ENCODE measurements at regions not wholly inside any gene's neighbourhood (a gene's known extent, or its start where the extent isn't known, plus 50 kb on each side); places are given as distances from the start of the nearest gene placed in this dataset.

DNA sequence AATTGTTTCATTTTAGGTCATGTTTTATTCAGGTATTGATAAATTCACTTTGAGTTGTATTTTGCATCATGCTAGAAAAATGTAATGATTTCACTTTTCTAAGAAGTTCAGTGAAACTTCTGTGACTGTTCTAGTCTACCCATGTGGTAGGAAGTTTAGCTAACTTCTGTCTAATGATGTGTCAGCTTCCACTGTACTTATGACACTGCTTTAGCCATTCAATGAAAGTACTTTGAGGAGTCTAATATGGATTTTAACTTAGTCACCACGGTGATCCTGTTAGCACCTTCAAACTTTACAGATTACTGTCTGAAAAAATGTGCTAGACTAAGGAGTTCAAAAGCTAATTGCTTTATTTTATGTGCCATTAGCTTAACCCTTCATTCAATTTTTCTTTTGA is 1510.5 kb upstream of the CDH9 start:
- DNase-seq, result no peak

DNA sequence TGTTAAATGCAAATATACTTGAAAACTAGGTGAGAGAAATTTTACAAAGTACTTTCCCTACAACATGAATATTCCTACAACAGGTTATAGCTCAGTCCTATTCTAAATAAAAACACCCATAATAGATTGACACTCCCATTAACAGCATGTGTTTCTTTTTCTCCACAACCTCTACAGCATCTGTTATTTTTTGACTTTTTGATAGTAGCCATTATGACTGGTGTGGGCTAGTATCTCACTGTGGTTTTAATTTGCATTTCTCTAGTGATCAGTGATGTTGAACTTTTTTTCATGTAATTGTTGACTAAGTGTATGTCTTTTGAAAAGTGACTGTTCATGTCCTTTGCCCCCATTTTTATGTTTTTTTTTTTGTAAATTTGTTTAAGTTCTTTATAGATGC is 1506.1 kb upstream of the CDH9 start:
- DNase-seq, result no peak

DNA sequence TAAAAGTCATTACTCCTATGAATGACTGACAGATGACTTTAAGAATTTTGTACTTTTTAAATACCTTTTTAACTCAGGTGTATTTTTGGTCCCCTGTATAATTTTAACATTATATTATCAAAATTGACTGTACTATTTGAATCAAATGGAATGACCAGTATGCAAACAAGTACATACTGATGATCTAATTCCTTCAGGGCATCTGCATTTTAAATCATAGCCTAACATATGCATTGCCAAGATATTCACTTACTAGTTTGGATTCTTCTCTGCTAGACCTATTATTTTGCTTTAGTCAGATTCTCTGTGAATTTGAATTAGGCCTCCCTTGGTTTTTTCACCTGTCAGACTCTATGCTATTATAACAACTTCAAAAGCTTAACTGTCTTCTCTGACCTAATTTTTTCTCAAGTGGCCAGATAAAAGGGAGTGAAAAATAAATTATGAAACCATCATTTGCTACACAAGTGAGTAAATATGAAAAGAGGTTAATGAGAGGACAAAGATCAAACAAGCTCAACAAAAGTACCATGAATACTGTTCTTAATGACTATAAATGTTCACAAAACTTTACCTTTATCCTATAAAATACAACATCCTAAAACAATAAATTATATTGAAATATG is 1505.2 kb upstream of the CDH9 start:
- no peak for DNase-seq

DNA sequence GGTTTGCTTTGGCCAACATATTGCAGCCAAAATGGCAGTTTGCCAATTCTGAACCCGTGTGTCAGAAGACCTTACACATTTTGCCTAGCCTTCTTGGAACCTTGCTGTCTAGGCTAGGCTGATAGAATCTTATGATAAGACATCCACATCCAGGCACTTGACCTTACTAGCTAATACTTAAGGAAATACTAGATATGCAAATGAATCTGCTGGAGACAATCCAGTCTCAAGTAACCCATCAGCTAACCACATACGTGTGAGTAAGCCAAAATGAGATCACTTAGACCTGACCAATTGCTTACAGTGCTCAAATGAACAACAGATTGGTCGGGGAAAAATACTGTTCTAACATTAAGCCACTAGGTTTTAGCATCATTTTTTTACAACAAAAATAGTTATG is 1504.6 kb upstream of the CDH9 start:
- no peak for DNase-seq

DNA sequence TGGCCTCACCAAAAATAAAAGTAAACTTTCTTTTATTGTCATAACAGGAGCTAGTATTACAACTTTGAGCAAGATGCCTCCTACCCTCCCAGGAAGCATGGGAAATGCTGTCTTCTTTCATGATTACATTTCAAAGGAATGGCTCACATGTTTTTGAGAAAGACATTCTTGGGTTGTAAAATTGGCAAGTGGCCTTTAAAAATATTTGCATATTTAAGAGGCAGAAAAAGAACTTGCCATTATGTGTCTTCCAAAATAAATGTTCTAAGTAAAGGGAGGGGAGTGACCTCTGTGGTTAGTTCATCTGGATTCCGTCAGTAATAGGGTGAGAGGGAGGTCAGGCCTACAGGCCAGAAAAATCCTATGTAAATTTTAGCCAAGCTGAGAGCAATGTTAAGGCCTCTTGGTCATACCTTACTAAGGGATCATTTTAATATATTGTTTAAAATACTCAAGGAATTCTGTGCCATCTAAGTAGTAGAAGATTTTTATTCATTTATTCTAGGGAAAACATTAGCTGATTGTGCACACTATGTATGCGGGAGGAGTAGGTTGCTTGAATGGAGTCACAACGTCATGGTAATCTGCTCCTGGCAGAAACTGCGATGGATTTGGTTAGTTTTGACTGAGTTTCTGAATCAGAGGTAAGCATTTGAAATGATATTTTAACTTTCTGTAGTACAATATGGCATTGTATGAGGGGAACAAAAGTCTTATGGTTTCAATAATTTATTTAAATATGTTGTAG is 1485.7 kb upstream of the CDH9 start:
- DNase-seq, result no peak

DNA sequence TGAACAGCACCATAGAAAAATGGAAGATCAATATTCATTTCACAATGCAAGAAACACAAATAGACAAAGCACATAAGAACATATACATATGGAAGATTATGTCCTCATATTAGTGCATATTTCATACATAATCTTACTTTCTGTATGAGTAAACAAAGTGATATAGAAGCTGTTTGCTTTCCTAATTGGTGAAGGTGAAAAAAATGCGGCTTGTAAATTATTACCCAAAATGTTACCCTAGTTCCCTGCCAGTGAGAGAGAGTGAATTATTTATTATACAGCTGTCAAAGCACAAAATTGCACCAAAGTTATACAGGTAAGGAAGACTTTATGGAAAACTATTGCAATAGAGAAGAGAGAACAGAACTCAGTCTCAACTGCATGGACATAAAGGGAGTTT is 1485.0 kb upstream of the CDH9 start:
- DNase-seq, result no peak

DNA sequence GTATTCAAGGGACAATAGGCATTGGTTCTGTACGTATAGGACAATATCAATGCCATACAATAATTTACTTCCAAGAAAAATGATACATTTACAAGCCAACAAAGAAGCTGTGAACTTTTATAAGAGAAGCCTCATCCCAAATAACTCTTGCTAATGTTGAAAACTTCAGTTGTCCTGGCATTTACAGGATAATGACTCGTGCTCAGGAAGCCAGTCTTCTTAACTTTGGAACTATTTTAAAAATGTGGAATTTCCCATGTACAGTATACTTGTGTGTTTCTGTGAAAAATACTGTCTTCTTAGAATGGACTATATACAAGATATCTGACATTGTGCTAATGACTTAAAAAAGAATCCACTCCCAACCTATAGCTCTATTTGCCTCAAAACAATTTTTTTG is 1479.3 kb upstream of the CDH9 start:
- DNase-seq, result no peak

DNA sequence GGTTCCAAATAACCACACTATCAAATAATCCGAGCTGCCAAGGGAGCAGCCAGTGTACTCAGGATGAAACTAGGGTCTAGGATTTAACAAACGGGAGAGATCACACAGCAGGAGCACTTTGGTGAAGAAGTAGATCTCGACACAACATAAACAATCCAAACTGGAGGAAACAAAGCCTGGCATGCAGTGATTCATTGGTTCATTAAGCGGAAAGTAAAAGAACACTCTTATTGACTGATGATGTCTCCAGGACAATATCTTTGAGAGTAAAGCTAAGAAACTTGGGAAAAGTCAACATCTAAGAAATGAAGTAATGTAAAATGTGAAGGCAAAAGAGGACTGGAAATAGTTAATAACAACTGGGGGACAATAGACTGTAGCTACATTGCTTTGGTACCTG is 1478.3 kb upstream of the CDH9 start:
- DNase-seq, result no peak

DNA sequence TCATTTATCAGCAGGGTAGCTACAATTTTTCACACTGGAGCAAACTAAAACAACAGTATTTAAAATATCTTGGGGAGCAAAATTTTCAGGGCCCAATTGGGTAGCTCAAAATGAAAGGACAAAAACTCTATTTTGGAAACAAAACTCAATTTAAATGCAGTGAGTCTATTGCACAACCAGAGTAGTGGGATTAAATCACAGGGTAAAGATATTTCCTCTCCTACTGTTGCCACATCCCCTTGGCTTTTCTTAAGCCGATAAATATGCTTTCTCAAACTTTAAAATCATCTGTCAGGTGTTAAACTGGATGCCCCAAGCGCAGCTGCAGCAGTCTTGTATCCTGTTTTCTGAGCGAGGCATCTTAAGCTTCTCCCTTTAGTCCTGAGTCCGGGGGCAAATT is 1474.3 kb upstream of the CDH9 start:
- DNase-seq, result no peak

DNA sequence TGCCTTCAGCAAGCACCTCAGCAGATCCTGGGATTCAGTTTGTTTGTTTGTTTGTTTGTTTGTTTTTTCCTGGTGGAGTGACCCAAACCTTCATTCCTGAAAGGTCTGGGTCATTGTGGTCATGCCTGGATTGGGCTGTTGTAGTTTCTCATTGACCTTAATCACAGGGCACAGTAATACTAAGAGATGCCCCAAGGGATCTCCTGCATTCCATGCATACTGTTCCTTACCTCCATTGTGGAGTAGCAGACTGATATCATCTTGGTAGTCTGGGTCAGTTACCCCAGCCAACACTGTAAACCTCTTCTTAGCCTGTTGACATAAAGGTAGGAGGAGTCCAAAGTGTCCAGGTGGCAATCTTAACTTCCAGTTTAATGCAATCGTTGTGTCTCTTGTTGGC is 1466.7 kb upstream of the CDH9 start:
- no peak for DNase-seq

DNA sequence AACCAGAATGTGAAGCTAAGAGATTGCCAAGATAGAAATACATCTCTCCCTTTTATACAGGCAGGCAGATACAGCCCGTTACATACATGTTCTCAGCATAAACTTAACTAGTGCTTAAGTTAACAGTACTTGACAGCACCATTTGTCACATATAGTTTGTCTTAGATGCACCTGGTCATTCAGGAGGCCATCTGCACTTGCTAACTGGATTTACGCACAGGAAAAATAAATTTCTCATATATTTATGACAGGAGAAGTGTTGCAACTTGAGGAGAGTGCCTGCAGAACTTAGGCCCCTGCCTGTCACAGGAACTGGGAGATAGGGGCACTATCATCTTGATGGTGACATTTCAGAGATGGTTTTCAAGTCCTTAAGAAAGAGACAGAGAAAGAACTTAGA is 1462.1 kb upstream of the CDH9 start:
- no peak for DNase-seq

DNA sequence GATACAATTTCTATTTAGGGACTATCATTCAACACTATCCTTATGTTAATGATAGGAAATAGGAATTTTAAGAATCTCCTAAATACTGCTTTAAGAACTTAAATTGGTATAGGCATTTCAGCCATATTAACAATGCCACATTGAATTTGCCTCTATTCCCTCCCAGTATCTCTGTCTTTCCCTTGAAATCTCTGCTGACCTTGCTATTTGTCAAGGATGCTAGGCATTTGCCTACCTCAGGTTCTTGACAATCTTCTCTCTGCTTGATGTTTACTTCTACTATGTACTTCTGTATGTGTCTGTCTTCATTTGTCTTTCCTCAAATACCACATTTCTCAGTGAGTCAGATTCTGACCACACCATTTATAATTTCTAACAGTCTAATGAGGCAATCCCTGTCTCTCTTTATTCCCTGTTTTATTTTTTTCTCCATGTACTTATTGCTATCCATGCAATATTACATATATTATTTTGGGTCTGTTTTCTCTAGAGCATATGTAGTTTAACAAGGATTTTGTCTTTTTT is 1461.4 kb upstream of the CDH9 start:
- DNase-seq, result no peak

DNA sequence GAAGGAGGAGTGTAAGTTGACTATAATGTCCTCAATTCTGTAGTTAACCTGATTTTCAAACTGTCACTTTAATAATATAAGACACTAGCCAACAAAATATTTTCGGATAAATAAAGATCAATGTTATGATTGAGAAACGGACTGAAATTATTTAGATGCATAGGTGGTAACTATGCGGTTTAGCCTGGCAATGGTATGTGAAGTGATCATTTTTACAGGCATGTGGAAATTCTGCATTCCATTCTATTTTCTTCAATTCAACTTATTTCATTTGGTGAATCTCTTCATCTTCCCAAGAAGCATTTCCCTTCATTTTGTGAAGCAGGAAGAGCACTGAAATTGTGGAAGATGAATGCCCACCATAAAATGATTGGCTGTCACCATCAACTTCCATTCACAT is 1457.5 kb upstream of the CDH9 start:
- DNase-seq, result no peak

DNA sequence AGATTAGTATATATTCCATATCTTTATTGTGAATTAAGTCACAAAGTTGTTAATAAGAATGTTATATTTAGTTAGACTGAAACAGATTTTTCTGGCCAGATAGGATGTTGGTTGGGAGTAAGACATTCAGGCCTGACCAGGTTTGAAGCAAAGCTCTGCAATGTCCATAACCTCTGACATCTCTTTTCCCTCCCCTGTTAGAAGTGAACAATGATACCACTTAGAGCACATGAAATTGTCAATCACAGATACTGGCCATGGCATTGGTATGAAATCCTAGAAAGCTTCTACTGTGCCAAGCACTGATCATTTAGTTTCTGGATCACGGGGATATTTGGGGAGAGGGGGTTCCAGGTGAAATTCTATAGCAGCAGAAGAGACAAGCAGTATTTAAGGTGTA is 1455.1 kb upstream of the CDH9 start:
- DNase-seq, result no peak

DNA sequence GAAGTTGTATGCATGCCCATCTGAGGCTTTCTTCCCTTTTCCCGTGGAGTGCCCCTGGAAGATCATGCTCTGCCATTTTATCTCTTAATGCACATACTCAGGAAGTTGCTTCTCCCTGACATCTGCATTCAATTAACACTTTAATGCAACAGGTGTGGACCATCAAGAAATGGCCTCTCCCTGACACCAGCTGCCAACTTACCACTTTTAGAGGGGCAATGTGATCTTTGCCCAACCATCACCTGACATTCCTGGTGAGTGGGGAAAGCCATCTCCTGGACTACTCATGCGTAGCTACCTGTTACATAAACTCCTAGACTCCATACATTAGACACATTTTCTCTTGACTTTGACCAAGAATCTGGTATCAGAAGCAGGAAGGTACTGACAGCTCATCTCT is 1450.4 kb upstream of the CDH9 start:
- no peak for DNase-seq

DNA sequence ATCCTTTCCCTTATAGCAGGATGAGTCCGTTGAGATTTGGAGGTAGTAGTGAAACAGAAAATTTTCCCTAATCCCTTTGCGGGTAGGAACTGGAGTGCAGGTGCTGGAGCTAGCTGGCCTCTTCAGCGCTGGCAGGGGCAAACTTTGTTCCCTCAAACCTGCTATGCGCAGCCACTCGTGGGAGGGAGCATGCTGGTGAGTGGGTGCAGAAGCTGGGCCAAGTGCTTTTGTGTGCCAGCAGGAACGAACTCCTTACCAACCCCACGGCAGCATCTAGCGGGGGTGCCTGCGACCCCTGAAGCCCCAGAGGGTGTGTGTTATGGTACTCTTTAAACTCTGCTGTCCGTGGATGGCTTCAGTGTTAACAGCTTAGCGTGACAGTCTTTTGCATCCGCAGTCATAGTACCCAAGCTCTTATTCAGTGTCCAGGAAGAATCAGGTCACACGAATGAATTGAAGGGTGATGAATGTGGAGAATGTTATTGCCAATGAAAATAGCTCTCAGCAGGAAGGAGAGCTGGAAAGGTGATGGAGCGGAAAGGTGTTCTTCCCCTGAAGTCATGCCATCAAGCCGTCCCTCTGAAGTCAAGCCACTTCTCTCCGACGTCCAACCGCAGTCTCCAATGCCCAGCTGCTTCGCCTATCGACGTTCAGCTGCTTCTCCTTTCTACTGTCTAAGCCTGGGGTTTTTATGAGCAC is 1445.1 kb upstream of the CDH9 start:
- no peak for DNase-seq

DNA sequence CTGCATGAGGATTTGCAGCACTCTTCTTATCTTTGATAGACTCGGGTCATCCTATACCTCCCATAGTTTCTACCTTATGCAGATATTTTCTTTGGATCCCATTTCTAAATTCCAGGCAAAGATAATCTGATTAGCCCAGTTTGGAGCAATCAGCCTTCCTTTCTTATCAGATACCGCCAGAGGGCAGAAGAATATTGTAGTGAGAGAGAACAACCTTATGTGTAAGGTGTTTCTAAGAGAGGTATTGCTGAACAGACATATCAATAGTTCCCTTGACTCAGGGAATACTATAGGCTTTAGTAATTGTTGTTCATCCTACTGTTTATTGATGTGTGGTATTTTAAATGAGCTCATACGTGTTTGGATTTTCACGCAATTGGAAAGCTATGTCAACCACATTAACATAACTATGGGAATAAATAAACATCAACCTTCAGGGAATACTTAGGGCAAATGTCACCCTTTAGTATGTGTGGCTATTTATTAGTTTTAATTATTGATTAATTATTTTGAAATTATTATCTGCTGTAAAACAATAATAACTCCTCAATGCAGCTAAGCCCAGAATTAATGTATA is 1435.2 kb upstream of the CDH9 start:
- DNase-seq, result no peak

DNA sequence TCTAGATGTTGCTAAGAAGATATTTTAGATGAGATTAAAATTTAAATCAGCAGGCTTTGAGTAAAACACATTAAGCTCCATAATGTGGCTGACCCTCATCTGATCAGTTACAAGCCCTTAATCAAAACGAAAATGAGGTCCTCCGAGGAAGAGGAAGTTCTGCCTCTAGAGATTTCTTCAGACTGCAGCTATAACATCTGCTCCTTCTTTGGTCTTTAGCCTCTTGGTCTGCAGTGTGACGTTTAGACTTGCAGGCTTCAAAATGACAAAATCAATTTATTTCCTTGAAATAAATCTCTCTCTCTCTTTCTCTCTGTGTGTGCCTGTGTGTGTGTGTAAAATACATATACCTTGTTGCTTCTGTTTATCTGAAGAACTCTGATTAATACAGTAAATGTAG is 1429.8 kb upstream of the CDH9 start:
- DNase-seq, result no peak

DNA sequence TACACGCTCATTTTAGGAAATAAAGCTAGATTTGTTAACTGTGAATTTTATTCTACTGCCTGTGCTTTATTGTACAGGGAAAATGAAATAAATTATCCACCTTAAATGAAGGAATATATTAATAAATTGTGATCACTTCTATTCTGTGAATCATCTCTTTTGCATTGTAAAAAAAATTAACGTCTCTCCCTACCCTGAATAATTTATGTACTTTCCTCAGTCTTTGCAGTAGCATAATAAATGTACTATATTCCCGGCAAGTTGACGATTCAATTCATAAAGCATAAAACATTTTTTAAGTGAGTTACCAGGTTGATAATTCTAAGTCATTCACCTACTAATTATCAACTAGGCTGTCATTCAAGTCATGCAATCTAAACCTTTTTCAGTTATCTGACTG is 1425.3 kb upstream of the CDH9 start:
- DNase-seq, result no peak

DNA sequence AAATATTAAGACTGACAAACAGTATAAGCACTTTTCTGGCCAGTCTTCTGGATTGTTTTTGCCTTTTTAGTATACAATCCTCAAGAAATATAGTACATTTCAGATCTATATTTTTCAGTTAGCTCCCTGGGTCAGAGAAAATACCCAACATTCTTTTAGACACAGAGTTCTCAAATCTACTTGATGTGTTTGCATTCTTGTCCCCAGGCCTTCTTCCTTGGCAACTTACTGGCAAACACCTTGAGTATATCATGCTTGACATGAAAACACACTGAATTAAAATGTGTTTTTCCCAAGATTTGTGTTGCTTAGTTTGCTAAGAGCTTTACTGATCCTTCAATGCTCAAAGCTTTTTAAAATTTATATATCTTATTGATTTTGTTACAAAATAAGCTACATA is 1413.1 kb upstream of the CDH9 start:
- DNase-seq, result no peak

DNA sequence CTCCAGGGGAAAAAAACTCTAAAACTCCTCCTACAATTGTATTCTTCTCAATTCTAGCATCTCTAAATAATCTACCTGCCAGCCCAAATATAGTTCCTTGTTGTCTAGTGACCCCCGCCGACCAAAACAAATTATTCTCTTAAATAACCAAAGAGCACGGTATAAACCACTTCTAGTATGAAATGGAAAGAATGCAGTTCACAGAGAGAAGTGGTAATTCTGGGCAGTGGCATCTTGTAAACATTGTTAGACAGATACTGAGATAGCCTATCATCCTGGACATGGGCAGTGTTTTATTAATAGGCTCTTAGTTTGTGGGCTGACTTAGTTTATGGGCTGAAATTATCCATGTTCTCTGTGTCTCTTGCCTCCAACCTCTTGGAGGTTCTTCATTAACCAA is 1412.6 kb upstream of the CDH9 start:
- DNase-seq, result no peak

DNA sequence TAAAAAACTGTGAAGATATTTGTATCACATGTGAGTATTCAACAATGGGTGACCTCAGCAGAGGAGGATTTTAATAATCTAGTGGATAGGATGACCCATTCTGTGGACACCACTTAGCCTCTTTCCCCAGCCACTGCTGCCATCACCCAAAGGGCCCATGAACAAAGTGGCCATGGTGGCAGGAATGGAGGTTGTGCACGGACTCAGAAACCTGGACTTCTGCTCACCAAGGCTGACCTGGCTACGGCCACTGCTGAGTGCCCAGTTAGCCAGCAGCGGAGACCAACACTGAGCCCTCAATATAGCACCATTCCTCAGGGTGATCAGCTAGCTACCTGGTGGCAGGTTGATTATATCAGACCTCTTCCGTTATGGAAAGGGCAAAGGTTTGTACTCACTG is 1410.4 kb upstream of the CDH9 start:
- no peak for DNase-seq

DNA sequence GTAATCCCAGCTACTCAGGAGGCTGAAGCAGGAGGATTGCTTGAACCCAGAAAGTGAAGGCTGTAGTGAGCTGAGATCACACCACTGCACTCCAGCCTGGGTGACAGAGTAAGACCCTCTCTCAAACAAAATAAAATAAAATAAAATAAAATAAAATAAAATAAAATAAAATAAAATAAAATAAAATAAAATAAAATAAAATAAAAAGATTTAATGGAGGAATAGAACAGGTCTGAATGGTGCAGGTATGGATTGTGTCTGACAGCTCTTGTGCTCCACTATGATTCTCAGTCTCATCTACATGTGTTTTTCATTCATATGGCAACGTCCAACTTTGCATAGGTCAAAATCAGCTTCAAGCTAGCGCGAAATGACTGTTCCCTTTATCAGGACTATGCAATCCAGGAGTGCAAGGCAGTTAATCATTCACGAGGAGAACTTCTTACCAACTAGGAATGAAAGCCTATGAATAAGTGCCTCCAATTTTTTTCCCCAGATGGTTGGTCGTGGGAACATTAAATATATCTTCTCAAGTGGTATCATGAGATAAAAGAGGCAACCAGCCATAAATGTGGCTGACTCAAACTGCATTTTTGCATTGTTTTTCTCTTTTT is 1392.3 kb upstream of the CDH9 start:
- no peak for DNase-seq

DNA sequence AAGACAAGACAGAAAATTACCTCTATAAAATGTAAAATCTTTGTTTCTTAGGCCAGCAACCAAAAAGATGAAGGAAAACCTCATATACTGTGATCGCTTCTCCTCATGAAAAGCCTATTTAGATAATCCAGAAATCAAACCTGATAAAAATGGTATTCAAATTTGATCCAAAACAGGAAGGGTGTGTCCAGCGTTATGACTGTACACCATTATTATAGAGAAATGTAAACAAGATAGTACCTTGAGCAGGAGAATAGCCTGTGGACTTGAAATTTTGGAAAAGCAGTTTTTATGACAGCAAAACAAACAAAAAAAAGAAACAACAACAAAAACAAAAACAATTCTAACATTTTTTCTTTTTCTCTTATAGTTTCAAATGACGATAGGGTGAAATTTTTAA is 1382.8 kb upstream of the CDH9 start:
- DNase-seq, result no peak

Measured in NCI-H1092 (cell line).